CD14-positive monocyte (primary cell): ENCODE measurements at regions not wholly inside any gene's neighbourhood (a gene's known extent, or its start where the extent isn't known, plus 50 kb on each side); places are given as distances from the start of the nearest gene placed in this dataset.

ENCODE experiments used
- DNase-seq, 3 donors: peaks; one replicate each; pipeline ENCODE4 v3.0.0-alpha.2; 2011 to 2022
- H2AFZ ChIP-seq: 2 replicates; pipeline ENCODE4 v1.6.0; 2012; ENCODE audit warnings: mild to moderate bottlenecking, low read depth, low read length, inconsistent platforms; ENCODE audit not compliant: insufficient read depth, poor library complexity, severe bottlenecking
- H3K27ac ChIP-seq, 2 donors: 1 replicate in 1 of 2; 2 replicates in 1 of 2; pipeline ENCODE4 v1.5.1; 2012 to 2013; ENCODE audit warnings: low read length in 2 of 2, control low read depth in 1 of 2, inconsistent platforms in 1 of 2, low read depth in 1 of 2, mild to moderate bottlenecking in 1 of 2
- H3K27me3 ChIP-seq, 2 donors: one replicate each; pipeline versions ENCODE4 v1.6.0 to v1.6.1; 2011 to 2013; ENCODE audit warnings: low read length in 2 of 2; ENCODE audit not compliant: control insufficient read depth in 2 of 2, insufficient read depth in 2 of 2
- H3K36me3 ChIP-seq, 2 donors: replicated peaks in 1 of 2; 1 replicate in 1 of 2; 2 replicates in 1 of 2; pipeline versions ENCODE4 v1.5.1 to v1.6.1; 2012 to 2013; ENCODE audit warnings: low read length in 2 of 2, control low read depth in 1 of 2, inconsistent platforms in 1 of 2, mild to moderate bottlenecking in 1 of 2; ENCODE audit not compliant: insufficient read depth in 2 of 2, control insufficient read depth in 1 of 2
- H3K4me1 ChIP-seq, 2 donors: 1 replicate in 1 of 2; 2 replicates in 1 of 2; pipeline versions ENCODE4 v1.5.1 to v1.6.1; 2012 to 2013; ENCODE audit warnings: low read length in 2 of 2, control low read depth in 1 of 2, inconsistent platforms in 1 of 2, mild to moderate bottlenecking in 1 of 2, moderate library complexity in 1 of 2; ENCODE audit not compliant: insufficient read depth in 2 of 2, control insufficient read depth in 1 of 2
- H3K4me2 ChIP-seq: replicated peaks from 2 replicates; pipeline ENCODE3; 2012; ENCODE audit warnings: low read length, moderate library complexity, mild to moderate bottlenecking; ENCODE audit not compliant: poor library complexity, severe bottlenecking; ENCODE audit errors: extremely low read depth
- H3K4me3 ChIP-seq, 3 experiments: fragments of 200-600 bp in 1 of 3; sonication (generic) in 1 of 3; replicated peaks in 1 of 3; 1 replicate in 2 of 3; 2 replicates in 1 of 3; pipeline ENCODE4 v1.5.1; 2011 to 2013; ENCODE audit warnings: low read length in 3 of 3, mild to moderate bottlenecking in 3 of 3, control low read depth in 2 of 3, low read depth in 2 of 3, inconsistent platforms in 1 of 3, moderate library complexity in 1 of 3
- H3K79me2 ChIP-seq: 2 replicates; pipeline ENCODE4 v1.6.0; 2012; ENCODE audit warnings: mild to moderate bottlenecking, control low read depth, inconsistent platforms, low read length, moderate library complexity; ENCODE audit not compliant: insufficient read depth
- H3K9ac ChIP-seq: 2 replicates; pipeline ENCODE4 v1.6.0; 2017; ENCODE audit warnings: low read length, mild to moderate bottlenecking; ENCODE audit not compliant: insufficient read depth, poor library complexity, severe bottlenecking
- H3K9me3 ChIP-seq, 2 donors: replicated peaks in 1 of 2; 1 replicate in 1 of 2; 2 replicates in 1 of 2; pipeline versions ENCODE4 v1.5.1 to v1.6.1; 2012 to 2013; ENCODE audit warnings: low read length in 2 of 2, control low read depth in 1 of 2; ENCODE audit not compliant: control insufficient read depth in 1 of 2, insufficient read depth in 1 of 2
- H4K20me1 ChIP-seq: 2 replicates; pipeline ENCODE4 v1.6.0; 2012; ENCODE audit warnings: mild to moderate bottlenecking, low read length, control low read depth, moderate library complexity; ENCODE audit not compliant: insufficient read depth
- H3K27ac Mint-ChIP-seq, 7 donors: one replicate each; pipeline ENCODE4 v1.8.0; 2020; ENCODE audit warnings: mild to moderate bottlenecking in 7 of 7, mixed read lengths in 7 of 7, moderate library complexity in 6 of 7, inconsistent platforms in 2 of 7
- H3K27me3 Mint-ChIP-seq, 3 donors: one replicate each; pipeline ENCODE4 v1.8.0; 2021 to 2022; ENCODE audit warnings: low read depth in 3 of 3, mild to moderate bottlenecking in 3 of 3, mixed read lengths in 3 of 3, moderate library complexity in 3 of 3, inconsistent platforms in 1 of 3
- H3K36me3 Mint-ChIP-seq, 2 donors: one replicate each; pipeline ENCODE4 v1.8.0; 2020; ENCODE audit warnings: mixed read lengths in 2 of 2, inconsistent platforms in 1 of 2, mild to moderate bottlenecking in 1 of 2
- H3K4me1 Mint-ChIP-seq: one replicate; pipeline ENCODE4 v1.8.0; 2020; ENCODE audit warnings: mild to moderate bottlenecking, mixed read lengths
- H3K4me3 Mint-ChIP-seq, 2 donors: one replicate each; pipeline ENCODE4 v1.8.0; 2020; ENCODE audit warnings: mild to moderate bottlenecking in 2 of 2, mixed read lengths in 2 of 2, moderate library complexity in 1 of 2
- H3K9me3 Mint-ChIP-seq, 7 donors: one replicate each; pipeline ENCODE4 v1.8.0; 2020 to 2022; ENCODE audit warnings: mixed read lengths in 7 of 7, mild to moderate bottlenecking in 6 of 7, moderate library complexity in 6 of 7, inconsistent platforms in 2 of 7
- WGBS: methylation state at CpG from one replicate; pipeline ENCODE4 v1.1.5; 2013; ENCODE audit warnings: missing lambda C conversion rate; ENCODE audit not compliant: insufficient coverage; 5-methylcytosine and 5-hydroxymethylcytosine counted together
- intact Hi-C, 2 donors: fragments of 100-400 bp; cut with micrococcal nuclease; formaldehyde crosslinking; loops; one replicate each; pipeline versions ENCODE4 v1.15.0 to v1.15.1; 2023
- TF ChIP-seq, protein P1 (sequence below): fragments of 200-600 bp; IDR thresholded peaks from one replicate; pipeline ENCODE4 v1.8.0; 2022; ENCODE audit warnings: antibody characterized with exemption, mild to moderate bottlenecking

- Histone ChIP-seq H3K9me3 (no peaks in the 10 kb centered on the region), H3K27ac (no peak overlapping the region), H3K27me3 (no peaks in the 10 kb centered on the region), H3K4me1 (no peaks in the 10 kb centered on the region), H2AFZ (no peak overlapping the region), H3K36me3 (no peaks in the 10 kb centered on the region), H3K4me2 (no peak overlapping the region), H3K79me2 (no peaks in the 10 kb centered on the region), H3K9ac (no peak overlapping the region), H3K4me3 (no peak overlapping the region), H4K20me1 (no peaks in the 10 kb centered on the region)
- TF ChIP-seq, protein P1, sequence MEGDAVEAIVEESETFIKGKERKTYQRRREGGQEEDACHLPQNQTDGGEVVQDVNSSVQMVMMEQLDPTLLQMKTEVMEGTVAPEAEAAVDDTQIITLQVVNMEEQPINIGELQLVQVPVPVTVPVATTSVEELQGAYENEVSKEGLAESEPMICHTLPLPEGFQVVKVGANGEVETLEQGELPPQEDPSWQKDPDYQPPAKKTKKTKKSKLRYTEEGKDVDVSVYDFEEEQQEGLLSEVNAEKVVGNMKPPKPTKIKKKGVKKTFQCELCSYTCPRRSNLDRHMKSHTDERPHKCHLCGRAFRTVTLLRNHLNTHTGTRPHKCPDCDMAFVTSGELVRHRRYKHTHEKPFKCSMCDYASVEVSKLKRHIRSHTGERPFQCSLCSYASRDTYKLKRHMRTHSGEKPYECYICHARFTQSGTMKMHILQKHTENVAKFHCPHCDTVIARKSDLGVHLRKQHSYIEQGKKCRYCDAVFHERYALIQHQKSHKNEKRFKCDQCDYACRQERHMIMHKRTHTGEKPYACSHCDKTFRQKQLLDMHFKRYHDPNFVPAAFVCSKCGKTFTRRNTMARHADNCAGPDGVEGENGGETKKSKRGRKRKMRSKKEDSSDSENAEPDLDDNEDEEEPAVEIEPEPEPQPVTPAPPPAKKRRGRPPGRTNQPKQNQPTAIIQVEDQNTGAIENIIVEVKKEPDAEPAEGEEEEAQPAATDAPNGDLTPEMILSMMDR, result no peak
- Mint-ChIP-seq H3K9me3 (peaks cover 3 to 17% (median 9%) of the 10 kb centered on the region in 7 donors), H3K36me3 (no peaks in the 10 kb centered on the region), H3K27me3 (peaks cover 0 to 2% (median 0%) of the 10 kb centered on the region in 3 donors), H3K4me1 (peaks cover 8% of the 10 kb centered on the region), H3K4me3 (no peak overlapping the region), H3K27ac (no peak overlapping the region)
- intact Hi-C loops, result no loop called here
- 50% methylated on average over 1 of the region's 5 CpGs for WGBS
- no peak for DNase-seq
These were observed 262.9 kb upstream of the IL1RAPL1 start for GRCh38 chrX:28324321-28324721.

GRCh38 chrX:28321286-28321685 lies 266.0 kb upstream of the IL1RAPL1 start:
- Histone ChIP-seq H3K79me2 (no peaks in the 10 kb centered on the region), H3K9me3 (no peaks in the 10 kb centered on the region), H3K4me3 (no peak overlapping the region), H3K27ac (no peak overlapping the region), H2AFZ (no peak overlapping the region), H3K4me2 (no peak overlapping the region), H3K36me3 (no peaks in the 10 kb centered on the region), H3K4me1 (no peaks in the 10 kb centered on the region), H4K20me1 (no peaks in the 10 kb centered on the region), H3K27me3 (no peaks in the 10 kb centered on the region), H3K9ac (no peak overlapping the region)
- Mint-ChIP-seq H3K27ac (no peak overlapping the region), H3K27me3 (peaks cover 0 to 2% (median 0%) of the 10 kb centered on the region in 3 donors), H3K4me3 (no peak overlapping the region), H3K4me1 (no peaks in the 10 kb centered on the region), H3K36me3 (no peaks in the 10 kb centered on the region), H3K9me3 (peaks cover 2 to 21% (median 10%) of the 10 kb centered on the region in 7 donors)
- no peak for DNase-seq
- intact Hi-C loops, result no loop called here
- WGBS, result no CpG with 5 or more reads among the region's 2 CpGs
- TF ChIP-seq, protein P1, result no peak
